ENCODE measurements at regions not wholly inside any gene's neighbourhood (a gene's known extent, or its start where the extent isn't known, plus 50 kb on each side); places are given as distances from the start of the nearest gene placed in this dataset.

DNA sequence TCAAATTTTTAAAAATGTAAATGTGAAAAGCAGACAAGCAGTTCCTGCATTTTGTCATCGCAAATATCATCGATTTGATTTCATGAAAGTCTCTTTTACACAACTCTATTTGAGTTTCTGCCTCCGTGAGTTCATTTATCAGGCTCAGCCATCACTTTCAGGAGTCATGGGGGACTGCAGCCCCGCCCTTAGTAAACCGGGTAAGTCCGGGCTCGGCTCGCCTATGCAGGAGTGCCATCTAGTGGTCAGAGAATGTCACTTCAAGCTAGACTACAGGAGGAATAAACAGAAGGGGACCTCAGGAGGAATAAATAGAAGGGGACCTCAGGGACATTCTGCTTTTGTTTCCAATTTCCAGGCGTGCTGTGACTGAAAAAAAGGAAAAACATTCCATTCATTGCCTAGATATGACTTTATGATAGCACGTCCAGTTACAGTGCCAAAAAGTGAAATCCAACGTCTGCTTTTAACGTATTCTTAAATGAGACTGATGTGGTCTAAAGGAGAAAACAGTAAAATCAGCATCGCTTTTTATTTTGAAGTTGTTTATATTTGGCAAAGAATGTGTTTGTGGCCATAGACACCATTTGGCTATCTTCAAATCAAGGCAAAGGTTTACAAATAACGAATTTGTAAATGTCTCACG lies 333.9 kb downstream of the HACE1 start:
- Histone ChIP-seq H3K4me3 (ENCODE audit: low read depth in 2 of 2, low read length in 2 of 2) (peak overlapping the region; percentile 21 to 22), H3K27ac (ENCODE audit: low read length) (peak overlapping the region; percentile 54; the same call in 1 of the 2 replicates), H3K27me3 (ENCODE audit: control insufficient read depth, insufficient read depth, low read length) (no peaks in the 10 kb centered on the region), H3K4me1 (ENCODE audit: control insufficient read depth, insufficient read depth, low read length) (peaks cover 12% of the 10 kb centered on the region), H3K9me3 (ENCODE audit: control insufficient read depth, insufficient read depth, low read depth, low read length) (no peaks in the 10 kb centered on the region), H3K36me3 (ENCODE audit: control insufficient read depth, insufficient read depth, low read length) (no peaks in the 10 kb centered on the region)
- peak; percentile 94 for ATAC-seq
- in situ Hi-C loops (cut with HindIII; ENCODE audit: low pct_unique_long_range_greater_than_20kb, low sequenced_read_pairs) = no loop called here
- ChIA-PET CTCF (interaction anchor here (0.6 to 0.7 kb wide), 3 partner anchors 37 to 486 kb away, joined by 3 read pairs; no protein-coding TSS in a partner anchor), POLR2A (no interaction called here)
- no TSS peak for BruUV-seq (replicated peaks)
- intact Hi-C loops (cut with micrococcal nuclease; ENCODE audit: unreplicated experiment) = loop anchor here (2.0 to 10.0 kb wide), 2 partner anchors 191 to 245 kb away; no protein-coding TSS in a partner anchor
- DNase-seq (ENCODE audit: low read depth, low spot score) = peak; percentile 46
- TF ChIP-seq, protein P1, sequence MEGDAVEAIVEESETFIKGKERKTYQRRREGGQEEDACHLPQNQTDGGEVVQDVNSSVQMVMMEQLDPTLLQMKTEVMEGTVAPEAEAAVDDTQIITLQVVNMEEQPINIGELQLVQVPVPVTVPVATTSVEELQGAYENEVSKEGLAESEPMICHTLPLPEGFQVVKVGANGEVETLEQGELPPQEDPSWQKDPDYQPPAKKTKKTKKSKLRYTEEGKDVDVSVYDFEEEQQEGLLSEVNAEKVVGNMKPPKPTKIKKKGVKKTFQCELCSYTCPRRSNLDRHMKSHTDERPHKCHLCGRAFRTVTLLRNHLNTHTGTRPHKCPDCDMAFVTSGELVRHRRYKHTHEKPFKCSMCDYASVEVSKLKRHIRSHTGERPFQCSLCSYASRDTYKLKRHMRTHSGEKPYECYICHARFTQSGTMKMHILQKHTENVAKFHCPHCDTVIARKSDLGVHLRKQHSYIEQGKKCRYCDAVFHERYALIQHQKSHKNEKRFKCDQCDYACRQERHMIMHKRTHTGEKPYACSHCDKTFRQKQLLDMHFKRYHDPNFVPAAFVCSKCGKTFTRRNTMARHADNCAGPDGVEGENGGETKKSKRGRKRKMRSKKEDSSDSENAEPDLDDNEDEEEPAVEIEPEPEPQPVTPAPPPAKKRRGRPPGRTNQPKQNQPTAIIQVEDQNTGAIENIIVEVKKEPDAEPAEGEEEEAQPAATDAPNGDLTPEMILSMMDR (IDR thresholded peaks at IDR 0.05) = peak; percentile 96
- no peak for TF ChIP-seq SIN3A (IDR thresholded peaks at IDR 0.05; ENCODE audit: borderline replicate concordance, insufficient read depth, low read depth, low read length)

DNA sequence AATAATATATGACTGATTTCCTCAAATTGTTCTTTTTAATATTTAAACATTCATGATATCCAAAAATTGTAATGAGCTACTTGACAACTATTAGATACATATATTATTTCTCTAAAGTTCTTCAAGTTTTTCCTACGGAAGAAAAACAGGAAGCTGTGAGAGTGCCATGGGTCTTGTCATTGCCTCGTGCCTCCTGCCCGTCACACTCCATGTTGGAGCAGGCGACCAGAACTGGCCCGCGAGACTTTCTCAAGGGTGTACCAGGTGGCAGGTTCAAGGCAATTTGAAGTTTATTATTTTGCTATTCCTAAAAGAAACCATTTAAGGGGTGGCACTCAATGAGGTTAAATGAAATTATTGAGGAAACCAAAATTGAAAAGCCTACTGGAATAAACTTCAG lies 337.2 kb downstream of the HACE1 start:
- no peak for ATAC-seq
- in situ Hi-C loops (cut with HindIII; ENCODE audit: low pct_unique_long_range_greater_than_20kb, low sequenced_read_pairs) = no loop called here
- Histone ChIP-seq H3K27ac (ENCODE audit: low read length) (no peak overlapping the region), H3K4me1 (ENCODE audit: control insufficient read depth, insufficient read depth, low read length) (peaks cover 12% of the 10 kb centered on the region), H3K27me3 (ENCODE audit: control insufficient read depth, insufficient read depth, low read length) (no peaks in the 10 kb centered on the region), H3K9me3 (ENCODE audit: control insufficient read depth, insufficient read depth, low read depth, low read length) (no peaks in the 10 kb centered on the region), H3K36me3 (ENCODE audit: control insufficient read depth, insufficient read depth, low read length) (no peaks in the 10 kb centered on the region), H3K4me3 (ENCODE audit: low read depth in 2 of 2, low read length in 2 of 2) (no peak overlapping the region)
- intact Hi-C loops (cut with micrococcal nuclease; ENCODE audit: unreplicated experiment) = loop anchor here (10.0 kb wide), 1 partner anchor 188 kb away; no protein-coding TSS in a partner anchor
- ChIA-PET CTCF (no interaction called here), POLR2A (no interaction called here)
- no peak for DNase-seq (ENCODE audit: low read depth, low spot score)
- no TSS peak for BruUV-seq (replicated peaks)
- TF ChIP-seq, protein P1 (IDR thresholded peaks at IDR 0.05) = no peak
- TF ChIP-seq, protein P2, sequence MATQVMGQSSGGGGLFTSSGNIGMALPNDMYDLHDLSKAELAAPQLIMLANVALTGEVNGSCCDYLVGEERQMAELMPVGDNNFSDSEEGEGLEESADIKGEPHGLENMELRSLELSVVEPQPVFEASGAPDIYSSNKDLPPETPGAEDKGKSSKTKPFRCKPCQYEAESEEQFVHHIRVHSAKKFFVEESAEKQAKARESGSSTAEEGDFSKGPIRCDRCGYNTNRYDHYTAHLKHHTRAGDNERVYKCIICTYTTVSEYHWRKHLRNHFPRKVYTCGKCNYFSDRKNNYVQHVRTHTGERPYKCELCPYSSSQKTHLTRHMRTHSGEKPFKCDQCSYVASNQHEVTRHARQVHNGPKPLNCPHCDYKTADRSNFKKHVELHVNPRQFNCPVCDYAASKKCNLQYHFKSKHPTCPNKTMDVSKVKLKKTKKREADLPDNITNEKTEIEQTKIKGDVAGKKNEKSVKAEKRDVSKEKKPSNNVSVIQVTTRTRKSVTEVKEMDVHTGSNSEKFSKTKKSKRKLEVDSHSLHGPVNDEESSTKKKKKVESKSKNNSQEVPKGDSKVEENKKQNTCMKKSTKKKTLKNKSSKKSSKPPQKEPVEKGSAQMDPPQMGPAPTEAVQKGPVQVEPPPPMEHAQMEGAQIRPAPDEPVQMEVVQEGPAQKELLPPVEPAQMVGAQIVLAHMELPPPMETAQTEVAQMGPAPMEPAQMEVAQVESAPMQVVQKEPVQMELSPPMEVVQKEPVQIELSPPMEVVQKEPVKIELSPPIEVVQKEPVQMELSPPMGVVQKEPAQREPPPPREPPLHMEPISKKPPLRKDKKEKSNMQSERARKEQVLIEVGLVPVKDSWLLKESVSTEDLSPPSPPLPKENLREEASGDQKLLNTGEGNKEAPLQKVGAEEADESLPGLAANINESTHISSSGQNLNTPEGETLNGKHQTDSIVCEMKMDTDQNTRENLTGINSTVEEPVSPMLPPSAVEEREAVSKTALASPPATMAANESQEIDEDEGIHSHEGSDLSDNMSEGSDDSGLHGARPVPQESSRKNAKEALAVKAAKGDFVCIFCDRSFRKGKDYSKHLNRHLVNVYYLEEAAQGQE (IDR thresholded peaks at IDR 0.05; ENCODE audit: insufficient read depth in 1 of 2, low read depth in 2 of 2, low read length in 1 of 2) = no peak
- TF ChIP-seq POLR2AphosphoS5 (IDR thresholded peaks at IDR 0.05; ENCODE audit: low read depth, low read length) (no peak), TCF7L2 (IDR thresholded peaks at IDR 0.05; ENCODE audit: low read depth, low read length) (no peak), SIN3A (IDR thresholded peaks at IDR 0.05; ENCODE audit: borderline replicate concordance, insufficient read depth, low read depth, low read length) (no peak)

Measured in Panc1 (cell line).